Fibroblast of lung (primary cell): ENCODE measurements at regions not wholly inside any gene's neighbourhood (a gene's known extent, or its start where the extent isn't known, plus 50 kb on each side); places are given as distances from the start of the nearest gene placed in this dataset.

Experiments
- DNase-seq, 2 donors: peaks; one replicate each; pipeline versions ENCODE4 v3.0.0 to v3.0.0-alpha.2; 2010; ENCODE audit warnings: low read depth in 2 of 2
- H2AFZ ChIP-seq: 2 replicates; pipeline ENCODE4 v1.5.1; 2012; ENCODE audit warnings: low read length, control low read depth, inconsistent platforms
- H3K27ac ChIP-seq: 2 replicates; pipeline ENCODE4 v1.5.1; 2011; ENCODE audit warnings: low read length, control low read depth; ENCODE audit not compliant: insufficient read depth
- H3K27me3 ChIP-seq: 2 replicates; pipeline ENCODE4 v1.5.1; 2011; ENCODE audit warnings: mild to moderate bottlenecking, low read length; ENCODE audit not compliant: control insufficient read depth, insufficient read depth
- H3K36me3 ChIP-seq: 2 replicates; pipeline ENCODE4 v1.5.1; 2011; ENCODE audit warnings: low read length; ENCODE audit not compliant: control insufficient read depth, insufficient read depth
- H3K4me1 ChIP-seq: 2 replicates; pipeline ENCODE4 v1.5.1; 2011; ENCODE audit warnings: low read length; ENCODE audit not compliant: control insufficient read depth, insufficient read depth; ENCODE audit errors: extremely low read depth
- H3K4me2 ChIP-seq: 2 replicates; pipeline ENCODE4 v1.5.1; 2011; ENCODE audit warnings: low read length, control low read depth; ENCODE audit not compliant: insufficient read depth; ENCODE audit errors: extremely low read depth
- H3K4me3 ChIP-seq, 4 experiments: fragments of 200-600 bp in 1 of 4; sonication (generic) in 1 of 4; replicated peaks in 1 of 4; 2 replicates each; pipeline ENCODE4 v1.5.1; 2011 to 2016; ENCODE audit warnings: low read length in 4 of 4, low read depth in 3 of 4, mild to moderate bottlenecking in 3 of 4, control low read depth in 2 of 4, inconsistent platforms in 1 of 4, mixed read lengths in 1 of 4; ENCODE audit not compliant: insufficient read depth in 1 of 4; ENCODE audit errors: control extremely low read depth in 1 of 4
- H3K79me2 ChIP-seq: 2 replicates; pipeline ENCODE4 v1.5.1; 2012; ENCODE audit warnings: mild to moderate bottlenecking, low read length, inconsistent platforms; ENCODE audit not compliant: control insufficient read depth, insufficient read depth
- H3K9ac ChIP-seq: 2 replicates; pipeline ENCODE4 v1.5.1; 2011; ENCODE audit warnings: mild to moderate bottlenecking, low read length, control low read depth; ENCODE audit not compliant: insufficient read depth
- H3K9me3 ChIP-seq: 2 replicates; pipeline ENCODE4 v1.5.1; 2012; ENCODE audit warnings: low read depth, low read length; ENCODE audit not compliant: control insufficient read depth, insufficient read depth
- H4K20me1 ChIP-seq: 2 replicates; pipeline ENCODE4 v1.5.1; 2011; ENCODE audit warnings: low read length; ENCODE audit not compliant: control insufficient read depth, insufficient read depth; ENCODE audit errors: extremely low read depth
- EZH2 ChIP-seq: IDR thresholded peaks from 2 replicates; pipeline ENCODE4 v1.5.1; 2012; ENCODE audit warnings: low read length, control low read depth, mild to moderate bottlenecking; ENCODE audit errors: missing control alignments
- TF ChIP-seq, protein P1 (sequence below), 2 donors: IDR thresholded peaks in 1 of 2; conservative IDR thresholded peaks in 1 of 2; 1 replicate in 1 of 2; 2 replicates in 1 of 2; pipeline ENCODE4 v1.5.1; 2011 to 2012; ENCODE audit warnings: low read length in 2 of 2, control low read depth in 1 of 2, inconsistent platforms in 1 of 2, low read depth in 1 of 2, mild to moderate bottlenecking in 1 of 2

DNA sequence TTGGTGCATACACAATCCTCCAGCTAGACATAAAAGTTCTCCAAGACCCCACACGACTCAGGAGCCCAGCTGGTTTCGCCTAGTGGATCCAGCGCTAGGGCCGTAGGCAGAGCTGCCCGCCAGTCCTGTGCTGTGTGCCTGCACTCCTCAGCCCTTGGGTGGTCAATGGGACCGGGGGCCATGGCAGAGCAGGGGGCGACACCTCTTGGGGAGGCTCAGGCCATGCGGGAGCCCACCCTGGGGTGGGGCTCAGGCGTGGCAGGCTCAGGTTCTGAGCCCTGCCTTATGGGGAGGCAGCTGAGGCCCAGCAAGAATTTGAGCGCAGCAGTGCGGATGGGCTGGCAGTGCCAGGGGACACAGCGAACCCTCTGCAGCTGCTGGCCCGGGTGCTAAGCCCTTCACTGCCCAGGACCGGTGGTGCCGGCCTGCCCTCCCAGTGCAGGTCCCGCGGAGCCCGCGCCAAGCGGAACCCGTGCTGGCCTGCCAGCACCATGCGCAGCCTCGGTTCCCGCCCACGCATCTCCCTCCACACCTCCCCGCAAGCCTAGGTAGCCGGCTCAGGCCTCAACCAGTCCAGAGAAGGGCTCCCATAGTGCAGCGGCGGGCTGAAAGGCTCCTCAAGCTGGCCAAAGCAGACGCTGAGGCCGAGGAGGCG, 1566.6 kb upstream of the SLC39A10 start:
- Histone ChIP-seq H3K27me3 (no peaks in the 10 kb centered on the region), H3K9ac (no peak overlapping the region), H3K36me3 (no peaks in the 10 kb centered on the region), H3K4me2 (no peak overlapping the region), H3K4me1 (no peaks in the 10 kb centered on the region), H2AFZ (no peak overlapping the region), H4K20me1 (no peaks in the 10 kb centered on the region), H3K79me2 (no peaks in the 10 kb centered on the region), H3K9me3 (no peaks in the 10 kb centered on the region), H3K4me3 (no peak overlapping the region), H3K27ac (no peak overlapping the region)
- DNase-seq = no peak
- TF ChIP-seq, protein P1, sequence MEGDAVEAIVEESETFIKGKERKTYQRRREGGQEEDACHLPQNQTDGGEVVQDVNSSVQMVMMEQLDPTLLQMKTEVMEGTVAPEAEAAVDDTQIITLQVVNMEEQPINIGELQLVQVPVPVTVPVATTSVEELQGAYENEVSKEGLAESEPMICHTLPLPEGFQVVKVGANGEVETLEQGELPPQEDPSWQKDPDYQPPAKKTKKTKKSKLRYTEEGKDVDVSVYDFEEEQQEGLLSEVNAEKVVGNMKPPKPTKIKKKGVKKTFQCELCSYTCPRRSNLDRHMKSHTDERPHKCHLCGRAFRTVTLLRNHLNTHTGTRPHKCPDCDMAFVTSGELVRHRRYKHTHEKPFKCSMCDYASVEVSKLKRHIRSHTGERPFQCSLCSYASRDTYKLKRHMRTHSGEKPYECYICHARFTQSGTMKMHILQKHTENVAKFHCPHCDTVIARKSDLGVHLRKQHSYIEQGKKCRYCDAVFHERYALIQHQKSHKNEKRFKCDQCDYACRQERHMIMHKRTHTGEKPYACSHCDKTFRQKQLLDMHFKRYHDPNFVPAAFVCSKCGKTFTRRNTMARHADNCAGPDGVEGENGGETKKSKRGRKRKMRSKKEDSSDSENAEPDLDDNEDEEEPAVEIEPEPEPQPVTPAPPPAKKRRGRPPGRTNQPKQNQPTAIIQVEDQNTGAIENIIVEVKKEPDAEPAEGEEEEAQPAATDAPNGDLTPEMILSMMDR (conservative IDR thresholded peaks at IDR 0.05 in 1 of 2, IDR thresholded peaks at IDR 0.05 in 1 of 2; ENCODE audit: low read depth in 1 of 2, low read length in 2 of 2) = no peak
- no peak for TF ChIP-seq EZH2

DNA sequence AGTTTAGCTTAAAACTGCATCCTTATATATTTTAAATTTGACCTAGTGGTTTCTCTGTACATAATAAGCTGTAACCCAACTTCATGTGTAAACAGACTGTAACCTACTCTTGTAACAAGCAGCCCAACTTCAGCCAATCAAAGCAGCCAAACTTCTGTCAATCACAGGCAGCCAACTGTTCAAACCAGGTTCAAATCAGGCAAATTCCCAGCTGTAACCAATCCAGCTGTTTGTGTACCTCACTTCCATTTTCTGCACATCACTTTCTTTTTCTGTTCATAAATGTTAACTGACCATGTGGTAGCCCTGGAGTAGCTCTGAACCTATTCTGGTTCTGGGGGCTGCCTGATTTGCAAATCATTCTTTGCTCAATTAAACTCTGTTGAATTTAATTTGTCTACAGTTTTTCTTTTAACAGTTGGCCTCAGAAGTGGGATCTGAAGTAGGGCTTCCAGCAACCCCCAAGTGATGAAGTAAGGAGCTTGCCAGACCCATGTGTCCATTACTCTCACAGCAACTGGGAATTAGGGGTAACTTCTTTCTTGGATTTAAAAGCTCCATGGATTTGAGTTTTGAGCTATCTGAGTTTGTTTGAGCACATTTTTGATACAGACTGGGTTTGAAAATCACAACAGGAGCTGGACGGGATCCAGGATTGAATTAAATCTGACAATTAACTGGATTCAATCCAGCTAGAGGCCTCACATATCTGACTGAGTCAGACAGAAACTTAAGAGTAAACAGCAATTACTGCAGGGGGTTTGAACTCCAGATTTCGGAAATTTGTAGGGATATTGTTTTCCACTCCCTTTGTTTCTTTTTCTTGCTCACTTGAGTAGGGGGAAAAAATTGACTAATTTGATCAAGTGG, 1569.7 kb upstream of the SLC39A10 start:
- Histone ChIP-seq H3K9me3 (no peaks in the 10 kb centered on the region), H3K4me2 (no peak overlapping the region), H3K4me3 (no peak overlapping the region), H3K9ac (no peak overlapping the region), H2AFZ (no peak overlapping the region), H4K20me1 (no peaks in the 10 kb centered on the region), H3K4me1 (no peaks in the 10 kb centered on the region), H3K27ac (no peak overlapping the region), H3K79me2 (no peaks in the 10 kb centered on the region), H3K27me3 (no peaks in the 10 kb centered on the region), H3K36me3 (no peaks in the 10 kb centered on the region)
- peak in 1 of 2 donors; percentile 1 for DNase-seq
- TF ChIP-seq EZH2 = no peak
- TF ChIP-seq, protein P1 (conservative IDR thresholded peaks at IDR 0.05 in 1 of 2, IDR thresholded peaks at IDR 0.05 in 1 of 2; ENCODE audit: low read depth in 1 of 2, low read length in 2 of 2) = no peak

DNA sequence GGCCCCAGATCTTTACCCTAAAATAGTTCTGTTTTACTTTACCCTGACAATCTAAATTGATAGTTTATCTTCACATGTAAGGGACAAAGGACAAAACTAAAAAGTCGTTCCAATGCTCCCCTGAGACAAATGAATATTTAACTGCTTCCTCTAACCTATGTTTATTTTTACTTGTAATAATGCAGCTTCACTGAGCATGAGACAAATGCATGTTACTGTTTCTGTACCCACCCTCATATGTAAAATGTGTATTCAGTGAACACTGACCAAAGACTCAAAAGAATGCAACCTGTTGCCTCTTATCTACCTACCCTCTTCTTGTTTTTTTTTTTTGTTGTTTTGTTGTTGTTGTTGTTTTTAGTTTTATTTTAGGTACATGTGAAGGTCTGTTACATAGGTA, 1570.9 kb upstream of the SLC39A10 start:
- Histone ChIP-seq H3K27me3 (no peaks in the 10 kb centered on the region), H3K4me3 (no peak overlapping the region), H3K79me2 (no peaks in the 10 kb centered on the region), H3K9me3 (no peaks in the 10 kb centered on the region), H4K20me1 (no peaks in the 10 kb centered on the region), H3K9ac (no peak overlapping the region), H3K4me1 (no peaks in the 10 kb centered on the region), H3K36me3 (no peaks in the 10 kb centered on the region), H2AFZ (no peak overlapping the region), H3K4me2 (no peak overlapping the region), H3K27ac (no peak overlapping the region)
- TF ChIP-seq EZH2 = no peak
- TF ChIP-seq, protein P1 (conservative IDR thresholded peaks at IDR 0.05 in 1 of 2, IDR thresholded peaks at IDR 0.05 in 1 of 2; ENCODE audit: low read depth in 1 of 2, low read length in 2 of 2) = no peak
- no peak for DNase-seq
